ENCODE measurements at regions not wholly inside any gene's neighbourhood (a gene's known extent, or its start where the extent isn't known, plus 50 kb on each side); places are given as distances from the start of the nearest gene placed in this dataset.
A peak's percentile ranks its signal among the peaks of the same experiment; 100 is the strongest.
"Not testable (repeated sequence)": the region's sequence is repeated elsewhere in the genome, so short reads cannot be mapped to it uniquely, and the experiment has no call there.

GRCh38 chr12:83261998-83262397 is 575.3 kb downstream of the TMTC2 start:
- Histone ChIP-seq H3K4me2 (ENCODE audit: low read length) (no peak overlapping the region), H3K9me3 (ENCODE audit: insufficient read depth, low read length) (no peaks in the 10 kb centered on the region), H4K20me1 (ENCODE audit: insufficient read depth, low read length) (no peaks in the 10 kb centered on the region), H3K4me3 (ENCODE audit: low read length) (no peak overlapping the region), H3K4me1 (ENCODE audit: low read length) (no peaks in the 10 kb centered on the region), H3K27ac (ENCODE audit: low read length) (no peak overlapping the region), H3K79me2 (ENCODE audit: low read length) (no peaks in the 10 kb centered on the region), H3K9ac (ENCODE audit: low read length) (no peak overlapping the region), H3K36me3 (replicated peaks; ENCODE audit: low read depth, low read length) (no peaks in the 10 kb centered on the region), H3K27me3 (ENCODE audit: low read depth, low read length) (no peaks in the 10 kb centered on the region), H2AFZ (ENCODE audit: low read depth, low read length) (no peak overlapping the region)
- TF ChIP-seq CTCF (IDR thresholded peaks at IDR 0.05; ENCODE audit: low read depth, low read length) (peak; percentile 31), EZH2phosphoT487 (IDR thresholded peaks at IDR 0.05; ENCODE audit: low read depth) (no peak)

GRCh38 chr12:83260126-83260525 is 573.4 kb downstream of the TMTC2 start:
- H3K4me2 ChIP-seq (ENCODE audit: low read length); H3K27ac ChIP-seq (ENCODE audit: low read length); H3K27me3 ChIP-seq (ENCODE audit: low read depth, low read length); H3K36me3 ChIP-seq (replicated peaks; ENCODE audit: low read depth, low read length); H4K20me1 ChIP-seq (ENCODE audit: insufficient read depth, low read length); H2AFZ ChIP-seq (ENCODE audit: low read depth, low read length); H3K9me3 ChIP-seq (ENCODE audit: insufficient read depth, low read length); H3K9ac ChIP-seq (ENCODE audit: low read length); H3K79me2 ChIP-seq (ENCODE audit: low read length); H3K4me1 ChIP-seq (ENCODE audit: low read length); H3K4me3 ChIP-seq (ENCODE audit: low read length): not testable (repeated sequence)

DNA sequence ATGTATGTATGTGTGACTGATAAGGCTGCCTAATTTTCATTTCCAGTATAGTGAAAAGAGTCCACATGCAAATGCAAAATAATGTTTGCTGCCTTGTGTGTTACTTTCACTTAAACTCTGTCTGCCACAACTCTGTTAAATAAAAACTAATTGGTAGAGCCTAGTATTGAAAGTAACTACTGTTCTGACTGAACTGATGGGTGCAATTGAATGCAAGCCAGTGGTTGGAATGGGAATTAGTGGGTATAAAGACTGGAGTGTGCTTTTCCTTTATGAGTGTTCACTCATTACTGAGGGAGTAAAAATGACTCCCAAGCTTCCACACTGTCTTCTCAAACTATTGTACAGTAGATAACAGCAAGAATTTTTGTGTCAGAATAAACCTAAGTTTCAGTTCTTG is 571.0 kb downstream of the TMTC2 start:
- Histone ChIP-seq H3K36me3 (replicated peaks; ENCODE audit: low read depth, low read length) (no peaks in the 10 kb centered on the region), H3K9ac (ENCODE audit: low read length) (no peak overlapping the region), H3K79me2 (ENCODE audit: low read length) (no peaks in the 10 kb centered on the region), H3K27ac (ENCODE audit: low read length) (no peak overlapping the region), H3K4me3 (ENCODE audit: low read length) (no peak overlapping the region), H3K4me2 (ENCODE audit: low read length) (no peak overlapping the region), H4K20me1 (ENCODE audit: insufficient read depth, low read length) (no peaks in the 10 kb centered on the region), H3K9me3 (ENCODE audit: insufficient read depth, low read length) (no peaks in the 10 kb centered on the region), H2AFZ (ENCODE audit: low read depth, low read length) (no peak overlapping the region), H3K4me1 (ENCODE audit: low read length) (no peaks in the 10 kb centered on the region), H3K27me3 (ENCODE audit: low read depth, low read length) (no peaks in the 10 kb centered on the region)
- no peak for TF ChIP-seq CTCF (IDR thresholded peaks at IDR 0.05; ENCODE audit: low read depth, low read length)
- no peak for TF ChIP-seq EZH2phosphoT487 (IDR thresholded peaks at IDR 0.05; ENCODE audit: low read depth)

- no peak overlapping the region for H3K4me2 ChIP-seq (ENCODE audit: low read length)
- H2AFZ ChIP-seq (ENCODE audit: low read depth, low read length) = no peak overlapping the region
- H3K4me3 ChIP-seq (ENCODE audit: low read length) = no peak overlapping the region
- no peaks in the 10 kb centered on the region for H3K27me3 ChIP-seq (ENCODE audit: low read depth, low read length)
- 0 out of 2 replicates have a peak, but pooled peaks cover 4% of the 10 kb centered on the region for H3K4me1 ChIP-seq (ENCODE audit: low read length)
- no peak overlapping the region for H3K27ac ChIP-seq (ENCODE audit: low read length)
- no peak for TF ChIP-seq CTCF (IDR thresholded peaks at IDR 0.05; ENCODE audit: low read depth, low read length)
- TF ChIP-seq EZH2phosphoT487 (IDR thresholded peaks at IDR 0.05; ENCODE audit: low read depth) = no peak
- H3K9me3 ChIP-seq (ENCODE audit: insufficient read depth, low read length) = no peaks in the 10 kb centered on the region
- H3K9ac ChIP-seq (ENCODE audit: low read length) = no peak overlapping the region
- H3K79me2 ChIP-seq (ENCODE audit: low read length) = no peaks in the 10 kb centered on the region
- no peaks in the 10 kb centered on the region for H4K20me1 ChIP-seq (ENCODE audit: insufficient read depth, low read length)
- no peaks in the 10 kb centered on the region for H3K36me3 ChIP-seq (replicated peaks; ENCODE audit: low read depth, low read length)
Measured at GRCh38 chr12:83256562-83256961, 569.9 kb downstream of the TMTC2 start.

GRCh38 chr12:83250866-83251265 is 564.2 kb downstream of the TMTC2 start:
- no peaks in the 10 kb centered on the region for H3K27me3 ChIP-seq (ENCODE audit: low read depth, low read length)
- no peak overlapping the region for H3K9ac ChIP-seq (ENCODE audit: low read length)
- TF ChIP-seq EZH2phosphoT487 (IDR thresholded peaks at IDR 0.05; ENCODE audit: low read depth) = no peak
- TF ChIP-seq CTCF (IDR thresholded peaks at IDR 0.05; ENCODE audit: low read depth, low read length) = no peak
- no peaks in the 10 kb centered on the region for H3K9me3 ChIP-seq (ENCODE audit: insufficient read depth, low read length)
- H3K4me3 ChIP-seq (ENCODE audit: low read length) = no peak overlapping the region
- no peaks in the 10 kb centered on the region for H3K79me2 ChIP-seq (ENCODE audit: low read length)
- no peak overlapping the region for H3K4me2 ChIP-seq (ENCODE audit: low read length)
- H3K4me1 ChIP-seq (ENCODE audit: low read length) = 0 out of 2 replicates have a peak, but pooled peaks cover 4% of the 10 kb centered on the region
- H3K36me3 ChIP-seq (replicated peaks; ENCODE audit: low read depth, low read length) = no peaks in the 10 kb centered on the region
- no peaks in the 10 kb centered on the region for H4K20me1 ChIP-seq (ENCODE audit: insufficient read depth, low read length)
- H2AFZ ChIP-seq (ENCODE audit: low read depth, low read length) = no peak overlapping the region
- H3K27ac ChIP-seq (ENCODE audit: low read length) = no peak overlapping the region
